ENCODE measurements at regions not wholly inside any gene's neighbourhood (a gene's known extent, or its start where the extent isn't known, plus 50 kb on each side); places are given as distances from the start of the nearest gene placed in this dataset.

GRCh38 chr7:155918720-155919390 lies 106.6 kb upstream of the SHH start:
- no peak for DNase-seq (ENCODE audit: low spot score)
- H3K27me3 ChIP-seq (replicated peaks; ENCODE audit: insufficient read depth, low read depth, low read length, poor library complexity) = peaks cover 29% of the 10 kb centered on the region
- intact Hi-C loops (cut with micrococcal nuclease; ENCODE audit: unreplicated experiment) = no loop called here

GRCh38 chr7:155917836-155918430 lies 105.7 kb upstream of the SHH start:
- Histone ChIP-seq H3K27me3 (replicated peaks; ENCODE audit: insufficient read depth, low read depth, low read length, poor library complexity) (peaks cover 22% of the 10 kb centered on the region), H3K4me3 (ENCODE audit: low read depth, low read length, poor library complexity, severe bottlenecking) (no peak overlapping the region), H3K4me1 (ENCODE audit: insufficient read depth, low read length, poor library complexity, severe bottlenecking) (no peaks in the 10 kb centered on the region), H3K9me3 (ENCODE audit: low read depth, low read length, poor library complexity, severe bottlenecking) (no peaks in the 10 kb centered on the region), H3K36me3 (ENCODE audit: insufficient read depth, low read length, poor library complexity, severe bottlenecking) (no peaks in the 10 kb centered on the region), H3K27ac (ENCODE audit: low read depth, low read length, poor library complexity, severe bottlenecking) (no peak overlapping the region)
- no TSS peak for BruUV-seq (replicated peaks)
- DNase-seq (ENCODE audit: low spot score) = no peak
- ChIA-PET CTCF (no interaction called here), POLR2A (ENCODE audit: low non-redundant PET) (no interaction called here)
- no peak for TF ChIP-seq EZH2 (IDR thresholded peaks at IDR 0.05; ENCODE audit: borderline replicate concordance, low read depth, low read length, poor library complexity, severe bottlenecking)
- no peak for TF ChIP-seq CTCF (conservative IDR thresholded peaks at IDR 0.05; ENCODE audit: low read depth, low read length)
- intact Hi-C loops (cut with micrococcal nuclease; ENCODE audit: unreplicated experiment) = no loop called here

More at GRCh38 chr7:155918720-155919390, 106.6 kb upstream of the SHH start:
- Histone ChIP-seq H3K4me1 (ENCODE audit: insufficient read depth, low read length, poor library complexity, severe bottlenecking) (no peaks in the 10 kb centered on the region), H3K4me3 (ENCODE audit: low read depth, low read length, poor library complexity, severe bottlenecking) (no peak overlapping the region), H3K27ac (ENCODE audit: low read depth, low read length, poor library complexity, severe bottlenecking) (no peak overlapping the region), H3K36me3 (ENCODE audit: insufficient read depth, low read length, poor library complexity, severe bottlenecking) (no peaks in the 10 kb centered on the region), H3K9me3 (ENCODE audit: low read depth, low read length, poor library complexity, severe bottlenecking) (no peaks in the 10 kb centered on the region)
- no peak for TF ChIP-seq CTCF (conservative IDR thresholded peaks at IDR 0.05; ENCODE audit: low read depth, low read length)
- TF ChIP-seq EZH2 (IDR thresholded peaks at IDR 0.05; ENCODE audit: borderline replicate concordance, low read depth, low read length, poor library complexity, severe bottlenecking) = no peak
- POLR2A ChIA-PET (ENCODE audit: low non-redundant PET) = no interaction called here
- CTCF ChIA-PET = no interaction called here
- no TSS peak for BruUV-seq (replicated peaks)

- no TSS peak for BruUV-seq (replicated peaks)
- H3K27ac ChIP-seq (ENCODE audit: low read depth, low read length, poor library complexity, severe bottlenecking) = no peak overlapping the region
- H3K9me3 ChIP-seq (ENCODE audit: low read depth, low read length, poor library complexity, severe bottlenecking) = no peaks in the 10 kb centered on the region
- ChIA-PET CTCF (no interaction called here), POLR2A (ENCODE audit: low non-redundant PET) (no interaction called here)
- no peak overlapping the region for H3K4me3 ChIP-seq (ENCODE audit: low read depth, low read length, poor library complexity, severe bottlenecking)
- TF ChIP-seq CTCF (conservative IDR thresholded peaks at IDR 0.05; ENCODE audit: low read depth, low read length) (no peak), EZH2 (IDR thresholded peaks at IDR 0.05; ENCODE audit: borderline replicate concordance, low read depth, low read length, poor library complexity, severe bottlenecking) (no peak)
- intact Hi-C loops (cut with micrococcal nuclease; ENCODE audit: unreplicated experiment) = no loop called here
- peaks cover 14% of the 10 kb centered on the region for H3K27me3 ChIP-seq (replicated peaks; ENCODE audit: insufficient read depth, low read depth, low read length, poor library complexity)
- H3K36me3 ChIP-seq (ENCODE audit: insufficient read depth, low read length, poor library complexity, severe bottlenecking) = no peaks in the 10 kb centered on the region
- no peak for DNase-seq (ENCODE audit: low spot score)
- no peaks in the 10 kb centered on the region for H3K4me1 ChIP-seq (ENCODE audit: insufficient read depth, low read length, poor library complexity, severe bottlenecking)
These were observed 104.8 kb upstream of the SHH start for GRCh38 chr7:155916926-155917655.
